Ovary (tissue), 7 donors: ENCODE measurements at regions not wholly inside any gene's neighbourhood (a gene's known extent, or its start where the extent isn't known, plus 50 kb on each side); places are given as distances from the start of the nearest gene placed in this dataset.

Experiments
- DNase-seq, 5 donors: peaks; one replicate each; pipeline ENCODE4 v3.0.0-alpha.2; 2019 to 2020
- H3K27ac ChIP-seq, 2 donors: fragments of 200-600 bp; one replicate each; pipeline versions ENCODE4 v1.5.1 to v1.8.0; 2019 to 2022
- H3K27me3 ChIP-seq: fragments of 200-600 bp; one replicate; pipeline ENCODE4 v1.8.0; 2022
- H3K36me3 ChIP-seq: fragments of 200-600 bp; sonication (generic); one replicate; pipeline ENCODE4 v1.5.1; 2019
- H3K4me1 ChIP-seq: one replicate; pipeline ENCODE4 v1.8.1; 2013; ENCODE audit warnings: mild to moderate bottlenecking, moderate library complexity; ENCODE audit not compliant: insufficient read depth
- H3K4me3 ChIP-seq: fragments of 200-600 bp; sonication (generic); one replicate; pipeline ENCODE4 v1.5.1; 2017
- H3K9me3 ChIP-seq, 2 donors: fragments of 200-600 bp in 1 of 2; sonication (generic) in 1 of 2; one replicate each; pipeline versions ENCODE4 v1.5.1 to v1.8.1; 2013 to 2019; ENCODE audit warnings: mild to moderate bottlenecking in 1 of 2, moderate library complexity in 1 of 2
- EP300 ChIP-seq: sonication (generic); formaldehyde crosslinking; IDR thresholded peaks from one replicate; pipeline ENCODE4 v1.6.1; 2017; ENCODE audit warnings: antibody characterized with exemption
- POLR2A ChIP-seq: fragments of 450-650 bp; IDR thresholded peaks from one replicate; pipeline ENCODE4 v1.6.1; 2017; ENCODE audit warnings: antibody characterized with exemption, mild to moderate bottlenecking, moderate library complexity
- WGBS, 3 donors: extraction: QIAGEN DNeasy Blood & Tissue Kit in 1 of 3; methylation state at CpG; one replicate each; pipeline versions ENCODE4 v1.1.5 to v1.1.7; 2013 to 2017; 5-methylcytosine and 5-hydroxymethylcytosine counted together
- intact Hi-C, 4 donors: fragments of 100-400 bp; cut with DNase I; formaldehyde crosslinking; loops; one replicate each; pipeline versions ENCODE4 v1.11.0 to v1.15.1; 2022 to 2023
- TF ChIP-seq, protein P1 (sequence below), 3 donors: fragments of 450-650 bp in 2 of 3; fragments of 200-600 bp in 1 of 3; IDR thresholded peaks; one replicate each; pipeline versions ENCODE4 v1.5.1 to v1.8.0; 2016 to 2022; ENCODE audit warnings: antibody characterized with exemption in 3 of 3, mild to moderate bottlenecking in 1 of 3
- donor health status: DM: no; HTN: no; CAD: no; lungs with moderate emphysema.
- donor health status: DM: no; HTN: no; CAD: no.
- donor health status: Bipolar disorder and iron deficiency.
- donor health status: DM: no; HTN: no; CAD: no.
- donor health status: DM: yes; HTN: yes; CAD: no.

DNA sequence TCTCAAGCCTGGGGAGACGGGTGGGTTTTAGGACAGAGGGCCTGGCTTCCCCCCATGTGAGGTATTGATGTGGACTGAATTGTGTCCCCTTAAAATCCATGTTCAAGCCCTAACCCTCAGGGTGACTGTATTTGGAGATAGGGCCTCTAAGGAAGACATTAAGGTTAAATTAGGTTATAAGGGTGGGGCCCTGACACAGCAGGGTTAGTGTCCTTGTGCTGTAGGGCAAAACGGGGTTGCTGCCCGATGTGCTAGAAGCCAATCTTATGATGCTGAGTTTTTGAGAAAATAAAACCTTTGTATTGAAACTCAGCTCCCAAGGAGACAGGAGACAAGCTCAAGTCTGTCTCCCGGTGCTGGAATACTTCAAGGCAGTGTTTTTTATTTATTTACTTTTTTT is 71.1 kb upstream of the NUP50 start:
- no peaks in the 10 kb centered on the region for H3K27me3 ChIP-seq
- intact Hi-C loops = loop anchor here in 2 of 4 donors (5.0 to 10.0 kb wide), 5 partner anchors 88 to 395 kb away; no protein-coding TSS in a partner anchor

DNA sequence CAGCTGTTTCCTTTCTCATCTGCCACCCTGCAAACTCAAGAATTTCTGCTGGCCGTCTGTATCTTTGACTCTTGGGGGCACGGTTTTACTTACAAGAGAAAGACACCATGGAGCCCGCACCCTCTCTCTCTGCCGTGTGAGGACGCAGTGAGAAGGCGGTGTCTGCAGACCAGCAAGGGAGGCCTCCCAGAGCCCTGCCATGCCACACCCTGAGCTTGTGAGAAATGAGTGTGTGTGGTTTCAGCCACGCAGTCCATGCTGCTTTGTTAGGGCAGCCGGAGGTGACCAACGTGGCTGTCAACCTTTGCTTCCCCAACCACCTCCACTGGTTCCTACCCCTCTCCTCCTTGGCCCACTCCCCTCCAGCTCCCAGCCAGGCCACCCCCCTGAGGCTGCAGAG is 70.1 kb upstream of the NUP50 start:
- intact Hi-C loops = loop anchor here in 2 of 4 donors (5.0 to 10.0 kb wide), 5 partner anchors 89 to 396 kb away; no protein-coding TSS in a partner anchor
- 65 to 72% (median 72%) methylated on average over 9 of the region's 9 CpGs for WGBS, 3 donors
- Histone ChIP-seq H3K4me3 (no peak overlapping the region), H3K27me3 (no peaks in the 10 kb centered on the region), H3K9me3 (no peaks in the 10 kb centered on the region), H3K36me3 (no peaks in the 10 kb centered on the region), H3K4me1 (no peaks in the 10 kb centered on the region), H3K27ac (no peak overlapping the region)
- DNase-seq = no peak
- TF ChIP-seq POLR2A = no peak
- TF ChIP-seq EP300 = no peak
- TF ChIP-seq, protein P1, sequence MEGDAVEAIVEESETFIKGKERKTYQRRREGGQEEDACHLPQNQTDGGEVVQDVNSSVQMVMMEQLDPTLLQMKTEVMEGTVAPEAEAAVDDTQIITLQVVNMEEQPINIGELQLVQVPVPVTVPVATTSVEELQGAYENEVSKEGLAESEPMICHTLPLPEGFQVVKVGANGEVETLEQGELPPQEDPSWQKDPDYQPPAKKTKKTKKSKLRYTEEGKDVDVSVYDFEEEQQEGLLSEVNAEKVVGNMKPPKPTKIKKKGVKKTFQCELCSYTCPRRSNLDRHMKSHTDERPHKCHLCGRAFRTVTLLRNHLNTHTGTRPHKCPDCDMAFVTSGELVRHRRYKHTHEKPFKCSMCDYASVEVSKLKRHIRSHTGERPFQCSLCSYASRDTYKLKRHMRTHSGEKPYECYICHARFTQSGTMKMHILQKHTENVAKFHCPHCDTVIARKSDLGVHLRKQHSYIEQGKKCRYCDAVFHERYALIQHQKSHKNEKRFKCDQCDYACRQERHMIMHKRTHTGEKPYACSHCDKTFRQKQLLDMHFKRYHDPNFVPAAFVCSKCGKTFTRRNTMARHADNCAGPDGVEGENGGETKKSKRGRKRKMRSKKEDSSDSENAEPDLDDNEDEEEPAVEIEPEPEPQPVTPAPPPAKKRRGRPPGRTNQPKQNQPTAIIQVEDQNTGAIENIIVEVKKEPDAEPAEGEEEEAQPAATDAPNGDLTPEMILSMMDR (IDR thresholded peaks at IDR 0.05) = no peak

More for the DNA sequence above, 71.1 kb upstream of the NUP50 start:
- TF ChIP-seq, protein P1 (IDR thresholded peaks at IDR 0.05) = no peak
- TF ChIP-seq POLR2A (no peak), EP300 (no peak)
- Histone ChIP-seq H3K4me3 (no peak overlapping the region), H3K4me1 (no peaks in the 10 kb centered on the region), H3K9me3 (no peaks in the 10 kb centered on the region), H3K27ac (no peak overlapping the region), H3K36me3 (no peaks in the 10 kb centered on the region)
- 90 to 94% (median 90%) methylated on average over 4 of the region's 4 CpGs for WGBS, 3 donors
- no peak for DNase-seq

DNA sequence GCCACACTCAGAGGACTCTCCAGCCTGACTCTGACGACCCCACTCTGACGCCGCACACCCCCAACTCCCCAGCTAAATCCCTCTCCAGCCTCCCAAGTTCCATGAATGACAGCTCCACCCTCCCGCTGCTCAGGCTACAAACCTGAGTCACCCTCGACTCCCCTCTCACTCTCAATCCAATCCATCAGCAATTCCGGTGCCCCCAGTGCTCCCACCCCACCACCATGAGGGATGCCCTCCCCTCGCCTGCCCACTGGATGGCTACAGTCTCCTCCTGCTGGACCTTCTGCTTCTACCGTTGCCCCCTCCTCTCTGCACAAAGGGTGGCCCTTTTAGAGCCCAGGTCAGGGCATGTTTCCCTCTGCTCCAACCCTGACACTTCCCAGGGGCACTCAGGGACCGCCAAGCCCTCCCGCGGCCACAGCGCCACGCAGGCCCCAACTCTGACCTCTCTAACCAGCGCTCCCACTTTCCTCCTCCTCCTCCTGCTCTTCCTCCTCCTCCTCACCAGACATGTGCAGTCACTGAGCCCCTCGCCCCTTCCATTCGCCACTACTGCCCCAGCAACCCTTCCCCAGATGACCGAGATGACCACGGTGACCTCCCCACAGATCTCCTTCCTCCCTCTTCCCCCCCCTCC is 69.5 kb upstream of the NUP50 start:
- WGBS, 3 donors = 63 to 68% (median 65%) methylated on average over 18 of the region's 18 CpGs
- H3K36me3 ChIP-seq = no peaks in the 10 kb centered on the region
- no peaks in the 10 kb centered on the region for H3K27me3 ChIP-seq
- no peaks in the 10 kb centered on the region for H3K9me3 ChIP-seq
- no peak overlapping the region for H3K27ac ChIP-seq
- no peaks in the 10 kb centered on the region for H3K4me1 ChIP-seq
- intact Hi-C loops = loop anchor here in 2 of 4 donors (5.0 to 10.0 kb wide), 5 partner anchors 89 to 397 kb away; no protein-coding TSS in a partner anchor
- H3K4me3 ChIP-seq = no peak overlapping the region
- TF ChIP-seq POLR2A (no peak), EP300 (no peak)
- TF ChIP-seq, protein P1 (IDR thresholded peaks at IDR 0.05) = no peak
- no peak for DNase-seq

DNA sequence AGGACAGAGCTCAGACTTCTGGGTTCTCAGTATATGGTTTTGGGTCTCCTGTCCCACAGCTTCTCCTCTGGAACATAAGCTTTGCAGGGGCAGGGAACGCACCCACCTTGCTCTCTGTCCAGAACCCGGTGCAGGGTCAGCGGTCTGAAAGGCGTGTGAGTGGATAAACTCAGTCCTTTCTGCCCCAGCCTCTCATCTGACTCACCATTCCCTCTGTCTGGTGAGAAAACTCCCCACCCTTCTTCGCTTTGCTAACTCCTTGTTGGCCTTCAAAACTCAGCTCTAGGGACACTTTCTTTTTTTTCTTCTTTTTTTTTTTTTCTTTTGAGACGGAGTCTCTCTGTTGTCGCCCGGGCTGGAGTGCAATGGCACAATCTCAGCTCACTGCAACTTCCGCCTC is 68.9 kb upstream of the NUP50 start:
- Histone ChIP-seq H3K4me1 (no peaks in the 10 kb centered on the region), H3K9me3 (no peaks in the 10 kb centered on the region), H3K27ac (no peak overlapping the region), H3K36me3 (no peaks in the 10 kb centered on the region), H3K27me3 (no peaks in the 10 kb centered on the region), H3K4me3 (no peak overlapping the region)
- WGBS, 3 donors = 76 to 79% (median 77%) methylated on average over 9 of the region's 9 CpGs
- DNase-seq = no peak
- TF ChIP-seq EP300 = no peak
- TF ChIP-seq POLR2A = no peak
- TF ChIP-seq, protein P1 (IDR thresholded peaks at IDR 0.05) = no peak
- intact Hi-C loops = loop anchor here in 2 of 4 donors (5.0 to 10.0 kb wide), 6 partner anchors 90 to 398 kb away; no protein-coding TSS in a partner anchor
